ENCODE measurements at regions not wholly inside any gene's neighbourhood (a gene's known extent, or its start where the extent isn't known, plus 50 kb on each side); places are given as distances from the start of the nearest gene placed in this dataset.

DNA sequence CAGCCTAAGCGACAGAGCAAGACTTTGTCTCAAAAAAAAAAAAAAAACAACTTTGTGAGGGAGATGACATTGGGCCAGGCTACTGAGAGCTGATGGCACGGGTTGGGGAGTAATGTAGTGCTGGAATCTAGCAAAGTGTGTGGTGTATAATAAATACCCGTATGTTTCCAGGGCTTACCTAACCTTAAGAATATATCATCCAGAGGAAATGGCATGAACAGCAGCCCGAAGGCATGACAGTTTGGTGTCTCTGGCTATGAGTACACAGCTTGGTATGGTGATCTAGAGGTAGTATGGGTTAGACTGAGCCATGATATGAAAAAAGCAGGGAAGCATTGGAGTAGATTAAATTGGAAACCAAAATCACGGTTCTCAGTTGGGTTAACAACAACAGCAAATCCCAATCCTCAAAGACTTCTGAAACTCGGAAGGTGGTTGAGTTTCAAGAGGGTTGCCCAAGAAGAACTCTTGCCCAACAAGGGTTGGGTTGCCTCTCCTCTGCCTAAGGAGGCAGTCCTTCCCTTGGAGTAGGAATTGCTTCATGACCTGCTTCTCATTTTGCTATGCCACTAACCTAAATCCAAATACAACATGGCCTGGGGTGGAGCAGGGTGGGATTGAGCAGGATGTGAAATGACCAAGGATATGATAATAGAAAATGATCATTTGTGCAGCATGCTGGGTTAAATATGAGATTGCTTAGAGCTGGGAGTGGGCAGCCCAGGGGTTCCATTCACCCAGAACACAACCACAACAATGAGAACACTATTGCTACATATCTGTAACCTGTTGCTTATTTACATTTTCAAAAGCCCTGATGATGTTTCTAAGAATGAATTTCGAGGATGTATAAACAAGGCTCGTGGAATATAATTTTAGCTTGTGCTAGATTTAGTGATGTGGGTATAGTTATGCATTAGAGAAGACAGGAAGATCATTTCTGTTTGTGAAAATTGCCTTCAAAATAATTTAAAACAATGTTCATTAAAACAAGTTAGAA, 64.6 kb upstream of the ZFR start:
- Histone ChIP-seq H3K36me3 (ENCODE audit: insufficient read depth in 1 of 2, low read depth in 1 of 2) (no peaks in the 10 kb centered on the region), H3K27me3 (ENCODE audit: insufficient read depth in 3 of 3, low read length in 2 of 3) (peaks cover 0 to 13% (median 0%) of the 10 kb centered on the region in 3 donors), H3K27ac (no peak overlapping the region), H3K4me3 (no peak overlapping the region), H3K4me1 (peaks cover 4% of the 10 kb centered on the region), H3K9me3 (no peaks in the 10 kb centered on the region)
- WGBS, 3 donors, result 81 to 89% (median 85%) methylated on average over 8 of the region's 8 CpGs
- ATAC-seq (no peak), DNase-seq (no peak)
- intact Hi-C loops (cut with DNase I), result no loop called here
- no peak for TF ChIP-seq CTCF (IDR thresholded peaks at IDR 0.05)

DNA sequence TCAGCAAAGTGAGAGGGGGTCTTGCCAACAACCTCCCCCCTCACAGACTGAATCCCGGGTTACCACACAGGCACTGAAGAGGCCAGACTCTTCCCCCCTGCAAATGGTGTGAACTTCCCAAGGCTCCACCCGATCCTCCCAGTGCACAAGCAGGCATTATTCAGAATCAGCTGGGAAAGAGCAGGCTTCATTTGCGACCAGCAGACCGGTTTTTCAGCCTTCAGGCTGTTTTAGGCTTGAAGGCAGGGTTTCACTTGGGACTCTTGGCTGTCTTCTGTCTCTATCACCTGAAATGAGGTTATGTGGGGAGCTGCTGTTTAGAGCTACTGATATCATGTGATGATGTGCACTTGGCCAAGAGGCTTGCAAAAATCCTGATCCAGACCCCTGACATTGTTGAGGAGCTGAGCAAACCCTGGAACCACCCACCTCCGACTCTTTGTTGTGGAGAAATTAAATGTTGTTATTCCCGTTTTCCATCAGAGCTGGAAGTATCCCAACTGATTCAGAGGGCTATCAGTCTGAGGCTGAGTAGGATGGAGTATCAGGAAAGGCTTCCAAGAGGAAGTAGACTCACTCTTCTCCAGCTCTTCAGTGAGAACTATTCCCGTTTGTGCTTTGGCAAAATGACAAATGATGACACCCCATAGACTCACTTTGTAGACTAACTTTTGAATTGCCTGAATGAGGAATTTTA, 63.3 kb upstream of the ZFR start:
- H3K9me3 ChIP-seq, result no peaks in the 10 kb centered on the region
- no peak for DNase-seq
- ATAC-seq, result peak in 3 of 4 donors; percentile 48 to 59 (median 56)
- intact Hi-C loops (cut with DNase I), result no loop called here
- 23 to 40% (median 26%) methylated on average over 7 of the region's 7 CpGs for WGBS, 3 donors
- peaks cover 4% of the 10 kb centered on the region for H3K4me1 ChIP-seq
- TF ChIP-seq CTCF (IDR thresholded peaks at IDR 0.05), result no peak
- no peaks in the 10 kb centered on the region for H3K36me3 ChIP-seq (ENCODE audit: insufficient read depth in 1 of 2, low read depth in 1 of 2)
- H3K27ac ChIP-seq, result no peak overlapping the region
- peaks cover 0 to 19% (median 0%) of the 10 kb centered on the region in 3 donors for H3K27me3 ChIP-seq (ENCODE audit: insufficient read depth in 3 of 3, low read length in 2 of 3)
- no peak overlapping the region for H3K4me3 ChIP-seq

- DNase-seq, result peak in 1 of 2 donors; percentile 40
- 16 to 35% (median 32%) methylated on average over 1 of the region's 1 CpG for WGBS, 3 donors
Observed at GRCh38 chr5:32506799-32507198, 62.3 kb upstream of the ZFR start.

DNA sequence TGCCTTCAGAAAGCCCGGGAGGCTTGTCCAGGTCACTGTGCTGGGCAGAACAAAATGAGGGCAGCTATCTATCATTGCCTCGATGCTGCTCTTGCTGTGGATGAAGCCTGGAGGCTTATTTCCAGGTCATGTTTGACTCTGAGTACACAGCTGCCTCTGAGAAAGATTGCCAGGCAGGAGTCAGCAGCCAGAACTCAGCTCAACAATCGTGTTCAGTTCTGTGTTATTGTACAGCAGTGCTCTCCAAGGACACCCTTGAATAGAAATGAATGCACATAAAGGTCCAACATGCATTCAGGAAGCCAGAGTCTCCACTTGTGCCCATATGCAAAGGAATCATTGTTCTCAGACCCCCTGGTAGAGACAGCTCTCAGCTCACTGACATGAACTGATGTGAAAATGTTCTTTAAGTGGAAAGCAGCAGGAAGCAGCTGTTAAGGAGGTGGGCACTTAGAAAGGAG, 61.7 kb upstream of the ZFR start:
- no peaks in the 10 kb centered on the region for H3K9me3 ChIP-seq
- no peak overlapping the region for H3K27ac ChIP-seq
- 6 to 8% (median 6%) methylated on average over 3 of the region's 3 CpGs for WGBS, 3 donors
- H3K36me3 ChIP-seq (ENCODE audit: insufficient read depth in 1 of 2, low read depth in 1 of 2), result no peaks in the 10 kb centered on the region
- peak in 2 of 4 donors; percentile 15 to 22 for ATAC-seq
- H3K4me3 ChIP-seq, result no peak overlapping the region
- H3K4me1 ChIP-seq, result peaks cover 4% of the 10 kb centered on the region
- no peak for TF ChIP-seq CTCF (IDR thresholded peaks at IDR 0.05)
- H3K27me3 ChIP-seq (ENCODE audit: insufficient read depth in 3 of 3, low read length in 2 of 3), result peaks cover 0 to 28% (median 0%) of the 10 kb centered on the region in 3 donors
- intact Hi-C loops (cut with DNase I), result no loop called here
- DNase-seq, result no peak

More at GRCh38 chr5:32506799-32507198, 62.3 kb upstream of the ZFR start:
- Histone ChIP-seq H3K4me1 (peaks cover 4% of the 10 kb centered on the region), H3K4me3 (no peak overlapping the region), H3K36me3 (ENCODE audit: insufficient read depth in 1 of 2, low read depth in 1 of 2) (no peaks in the 10 kb centered on the region), H3K27ac (no peak overlapping the region), H3K27me3 (ENCODE audit: insufficient read depth in 3 of 3, low read length in 2 of 3) (peaks cover 0 to 24% (median 0%) of the 10 kb centered on the region in 3 donors), H3K9me3 (no peaks in the 10 kb centered on the region)
- peak in 3 of 4 donors; percentile 39 to 45 (median 42) for ATAC-seq
- TF ChIP-seq CTCF (IDR thresholded peaks at IDR 0.05), result no peak
- intact Hi-C loops (cut with DNase I), result no loop called here
